Upper lobe of right lung (tissue), 1 donor: ENCODE measurements at regions not wholly inside any gene's neighbourhood (a gene's known extent, or its start where the extent isn't known, plus 50 kb on each side); places are given as distances from the start of the nearest gene placed in this dataset.

Experiments used
- ATAC-seq: fragments of 200-7000 bp; cut with Tn5 transposase; one replicate; pipeline ENCODE4 v1.9.1; 2020; ENCODE audit warnings: mild to moderate bottlenecking, moderate library complexity
- DNase-seq: peaks from one replicate; pipeline ENCODE4 v3.0.0-alpha.2; 2020
- H3K27ac ChIP-seq: fragments of 200-600 bp; one replicate; pipeline ENCODE4 v1.8.0; 2022
- H3K27me3 ChIP-seq: fragments of 200-600 bp; one replicate; pipeline ENCODE4 v1.8.0; 2022; ENCODE audit warnings: mild to moderate bottlenecking
- H3K36me3 ChIP-seq: fragments of 200-600 bp; one replicate; pipeline ENCODE4 v1.8.0; 2022
- H3K4me1 ChIP-seq: fragments of 200-600 bp; one replicate; pipeline ENCODE4 v1.8.0; 2022
- H3K4me3 ChIP-seq: fragments of 200-600 bp; one replicate; pipeline ENCODE4 v1.8.0; 2022; ENCODE audit warnings: mild to moderate bottlenecking
- H3K9me3 ChIP-seq: fragments of 200-600 bp; one replicate; pipeline ENCODE4 v1.8.0; 2022
- intact Hi-C: fragments of 100-400 bp; cut with DNase I; formaldehyde crosslinking; loops from one replicate; pipeline ENCODE4 v1.11.0; 2022
- TF ChIP-seq, protein P1 (sequence below): fragments of 200-600 bp; IDR thresholded peaks from one replicate; pipeline ENCODE4 v1.8.0; 2022; ENCODE audit warnings: antibody characterized with exemption
- donor health status: DM: no; HTN: yes; CAD: no; lungs with severe emphysema.

DNA sequence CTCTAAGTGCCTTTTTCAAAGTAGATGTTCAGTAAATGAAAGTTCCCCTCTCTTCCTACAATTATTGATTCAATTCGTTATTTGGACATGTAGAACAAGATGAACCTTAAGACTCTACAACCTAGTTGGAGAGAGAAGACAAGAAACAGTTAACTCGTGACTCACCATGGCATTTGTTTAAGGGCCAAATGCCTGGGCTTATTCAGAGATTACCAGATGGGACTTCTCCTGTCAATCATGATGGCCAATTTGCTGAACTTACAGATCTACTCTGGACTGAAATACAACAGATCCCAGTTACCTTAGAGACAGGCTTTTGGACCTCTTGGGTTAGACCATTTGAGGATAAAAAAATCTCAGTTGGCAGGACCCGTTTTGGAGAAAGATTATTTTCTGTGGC lies 93.5 kb downstream of the C1orf94 start:
- intact Hi-C loops: no loop called here
- no peak overlapping the region for H3K27ac ChIP-seq
- H3K9me3 ChIP-seq: no peaks in the 10 kb centered on the region
- H3K4me1 ChIP-seq: no peaks in the 10 kb centered on the region
- no peaks in the 10 kb centered on the region for H3K36me3 ChIP-seq
- DNase-seq (no peak), ATAC-seq (no peak)
- TF ChIP-seq, protein P1, sequence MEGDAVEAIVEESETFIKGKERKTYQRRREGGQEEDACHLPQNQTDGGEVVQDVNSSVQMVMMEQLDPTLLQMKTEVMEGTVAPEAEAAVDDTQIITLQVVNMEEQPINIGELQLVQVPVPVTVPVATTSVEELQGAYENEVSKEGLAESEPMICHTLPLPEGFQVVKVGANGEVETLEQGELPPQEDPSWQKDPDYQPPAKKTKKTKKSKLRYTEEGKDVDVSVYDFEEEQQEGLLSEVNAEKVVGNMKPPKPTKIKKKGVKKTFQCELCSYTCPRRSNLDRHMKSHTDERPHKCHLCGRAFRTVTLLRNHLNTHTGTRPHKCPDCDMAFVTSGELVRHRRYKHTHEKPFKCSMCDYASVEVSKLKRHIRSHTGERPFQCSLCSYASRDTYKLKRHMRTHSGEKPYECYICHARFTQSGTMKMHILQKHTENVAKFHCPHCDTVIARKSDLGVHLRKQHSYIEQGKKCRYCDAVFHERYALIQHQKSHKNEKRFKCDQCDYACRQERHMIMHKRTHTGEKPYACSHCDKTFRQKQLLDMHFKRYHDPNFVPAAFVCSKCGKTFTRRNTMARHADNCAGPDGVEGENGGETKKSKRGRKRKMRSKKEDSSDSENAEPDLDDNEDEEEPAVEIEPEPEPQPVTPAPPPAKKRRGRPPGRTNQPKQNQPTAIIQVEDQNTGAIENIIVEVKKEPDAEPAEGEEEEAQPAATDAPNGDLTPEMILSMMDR: no peak
- H3K27me3 ChIP-seq: peaks cover 2% of the 10 kb centered on the region
- no peak overlapping the region for H3K4me3 ChIP-seq

DNA sequence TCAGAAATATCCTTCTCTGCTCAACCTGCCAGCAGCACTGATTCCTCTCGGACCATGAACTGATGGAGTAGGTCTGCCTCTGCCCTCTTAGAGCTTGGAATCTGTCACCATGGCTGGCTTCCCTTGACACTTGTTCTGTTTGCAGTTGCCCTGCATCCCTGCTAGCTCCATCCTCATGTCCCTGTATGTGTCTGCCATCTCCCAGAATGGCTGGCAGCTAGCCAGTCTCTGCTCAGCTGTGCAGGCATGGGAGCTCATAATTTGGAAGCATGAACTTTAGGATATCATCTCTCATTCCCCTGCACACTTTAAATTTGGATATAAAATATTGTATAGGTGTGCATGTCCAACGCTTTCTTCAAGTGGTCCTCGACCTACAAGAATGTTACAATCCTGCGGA lies 95.4 kb downstream of the C1orf94 start:
- TF ChIP-seq, protein P1: no peak
- ATAC-seq (no peak), DNase-seq (no peak)
- Histone ChIP-seq H3K9me3 (no peaks in the 10 kb centered on the region), H3K4me1 (no peaks in the 10 kb centered on the region), H3K27ac (no peak overlapping the region), H3K4me3 (no peak overlapping the region), H3K36me3 (no peaks in the 10 kb centered on the region), H3K27me3 (no peaks in the 10 kb centered on the region)
- intact Hi-C loops: no loop called here

DNA sequence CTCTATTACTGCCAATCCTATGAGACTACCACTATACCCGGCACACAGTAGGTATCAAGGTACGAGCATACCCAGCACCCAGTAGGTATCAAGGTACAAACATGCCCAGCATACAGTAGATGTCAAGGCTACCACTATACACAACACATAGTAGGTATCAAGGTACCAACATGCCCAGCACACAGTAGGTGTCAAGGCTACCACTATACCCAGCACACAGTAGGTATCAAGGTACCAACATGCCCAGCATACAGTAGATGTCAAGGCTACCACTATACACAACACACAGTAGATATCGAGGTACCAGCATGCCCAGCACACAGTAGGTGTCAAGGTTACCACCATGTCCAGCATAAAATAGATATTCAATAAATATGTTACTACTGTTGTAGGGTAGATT lies 98.4 kb downstream of the C1orf94 start:
- ATAC-seq: no peak
- intact Hi-C loops: no loop called here
- H3K27me3 ChIP-seq: no peaks in the 10 kb centered on the region
- H3K36me3 ChIP-seq: no peaks in the 10 kb centered on the region
- H3K4me1 ChIP-seq: no peaks in the 10 kb centered on the region
- H3K4me3 ChIP-seq: no peak overlapping the region
- H3K9me3 ChIP-seq: no peaks in the 10 kb centered on the region
- DNase-seq: no peak
- H3K27ac ChIP-seq: no peak overlapping the region
- TF ChIP-seq, protein P1: no peak

GRCh38 chr1:34276606-34277005 lies 99.9 kb downstream of the C1orf94 start:
- ATAC-seq: no peak
- TF ChIP-seq, protein P1: no peak
- intact Hi-C loops: no loop called here

GRCh38 chr1:34277150-34277549 lies 100.4 kb downstream of the C1orf94 start:
- ATAC-seq: no peak
- TF ChIP-seq, protein P1: no peak
- no peak overlapping the region for H3K27ac ChIP-seq
- H3K4me3 ChIP-seq: no peak overlapping the region
- H3K9me3 ChIP-seq: no peaks in the 10 kb centered on the region
- intact Hi-C loops: no loop called here
- H3K36me3 ChIP-seq: no peaks in the 10 kb centered on the region
- no peak for DNase-seq
- H3K4me1 ChIP-seq: no peaks in the 10 kb centered on the region
- no peaks in the 10 kb centered on the region for H3K27me3 ChIP-seq

More at GRCh38 chr1:34276606-34277005, 99.9 kb downstream of the C1orf94 start:
- Histone ChIP-seq H3K27ac (no peak overlapping the region), H3K9me3 (no peaks in the 10 kb centered on the region), H3K4me1 (no peaks in the 10 kb centered on the region), H3K27me3 (no peaks in the 10 kb centered on the region), H3K4me3 (no peak overlapping the region), H3K36me3 (no peaks in the 10 kb centered on the region)
- DNase-seq: no peak

DNA sequence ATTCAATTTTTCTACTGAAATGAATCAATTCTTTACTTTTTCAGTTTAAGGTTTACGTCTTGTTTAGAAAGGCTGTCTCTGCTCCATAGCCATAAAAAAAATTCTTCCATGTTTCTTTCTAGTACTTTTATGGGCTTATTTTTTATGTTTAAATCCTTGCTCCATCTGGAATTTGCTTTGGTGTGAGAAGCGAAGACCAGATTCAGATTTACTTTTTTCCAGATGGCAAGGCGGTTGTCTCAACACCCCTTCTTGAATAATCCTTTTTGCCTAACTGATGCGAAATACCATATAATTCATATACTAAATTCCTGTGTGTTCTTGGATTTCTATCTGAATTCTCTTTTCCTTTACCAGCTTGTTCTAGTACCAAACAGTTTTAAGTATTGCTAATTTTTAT lies 101.5 kb downstream of the C1orf94 start:
- no peak overlapping the region for H3K27ac ChIP-seq
- intact Hi-C loops: no loop called here

More for the DNA sequence above, 101.5 kb downstream of the C1orf94 start:
- TF ChIP-seq, protein P1: no peak
- no peaks in the 10 kb centered on the region for H3K36me3 ChIP-seq
- no peaks in the 10 kb centered on the region for H3K27me3 ChIP-seq
- H3K4me3 ChIP-seq: no peak overlapping the region
- DNase-seq (no peak), ATAC-seq (no peak)
- H3K9me3 ChIP-seq: no peaks in the 10 kb centered on the region
- H3K4me1 ChIP-seq: no peaks in the 10 kb centered on the region
